ENCODE measurements at regions not wholly inside any gene's neighbourhood (a gene's known extent, or its start where the extent isn't known, plus 50 kb on each side); places are given as distances from the start of the nearest gene placed in this dataset.

- DNase-seq (ENCODE audit: low spot score), result no peak
- in situ Hi-C loops (cut with HindIII; ENCODE audit: extremely low pct_ligation_motif_present, low pct_unique_long_range_greater_than_20kb), result no loop called here
- Histone ChIP-seq H3K79me2 (ENCODE audit: insufficient read depth, low read length) (no peaks in the 10 kb centered on the region), H3K27ac (ENCODE audit: extremely low read length, insufficient read depth, low read length) (no peak overlapping the region), H3K36me3 (replicated peaks in 1 of 2; ENCODE audit: control insufficient read depth in 1 of 2, insufficient read depth in 2 of 2, low read length in 2 of 2) (no peaks in the 10 kb centered on the region), H3K27me3 (ENCODE audit: control insufficient read depth in 1 of 2, insufficient read depth in 2 of 2, low read length in 2 of 2) (no peaks in the 10 kb centered on the region), H3K4me1 (ENCODE audit: insufficient read depth, low read length) (no peaks in the 10 kb centered on the region), H4K20me1 (ENCODE audit: insufficient read depth, low read length) (no peaks in the 10 kb centered on the region), H3K9ac (ENCODE audit: insufficient read depth, low read depth, low read length) (no peak overlapping the region), H3K9me3 (ENCODE audit: low read length) (no peaks in the 10 kb centered on the region), H2AFZ (ENCODE audit: low read length) (no peak overlapping the region), H3K4me3 (replicated peaks in 1 of 3; ENCODE audit: insufficient read depth in 1 of 3, low read depth in 2 of 3, low read length in 3 of 3) (no peak overlapping the region), H3K4me2 (ENCODE audit: low read depth, low read length) (no peak overlapping the region)
- ChIA-PET POLR2A (no interaction called here), CTCF (ENCODE audit: low intra/inter-chr PET ratio, low total read pairs) (no interaction called here)
- WGBS (ENCODE audit: low lambda C conversion rate), result 15% methylated on average over 10 of the region's 10 CpGs
- no peak for ATAC-seq
- BruUV-seq (replicated peaks), result no TSS peak
- TF ChIP-seq KLF11 (CRISPR knock-in tag; IDR thresholded peaks at IDR 0.05) (no peak), ZNF430 (CRISPR knock-in tag; IDR thresholded peaks at IDR 0.05) (no peak), DBP (CRISPR knock-in tag; IDR thresholded peaks at IDR 0.05; ENCODE audit: not compliant biosample characterization) (no peak), ZBTB14 (CRISPR knock-in tag; IDR thresholded peaks at IDR 0.05) (no peak), MIER2 (CRISPR knock-in tag; IDR thresholded peaks at IDR 0.05) (no peak), HDAC1 (CRISPR knock-in tag; IDR thresholded peaks at IDR 0.05) (no peak), NFIC (IDR thresholded peaks at IDR 0.05; ENCODE audit: low read length) (no peak), SMARCC2 (IDR thresholded peaks at IDR 0.05) (no peak), ZNF354B (CRISPR knock-in tag; IDR thresholded peaks at IDR 0.05) (no peak), SRY (CRISPR knock-in tag; IDR thresholded peaks at IDR 0.05) (no peak)
- TF ChIP-seq, protein P1, sequence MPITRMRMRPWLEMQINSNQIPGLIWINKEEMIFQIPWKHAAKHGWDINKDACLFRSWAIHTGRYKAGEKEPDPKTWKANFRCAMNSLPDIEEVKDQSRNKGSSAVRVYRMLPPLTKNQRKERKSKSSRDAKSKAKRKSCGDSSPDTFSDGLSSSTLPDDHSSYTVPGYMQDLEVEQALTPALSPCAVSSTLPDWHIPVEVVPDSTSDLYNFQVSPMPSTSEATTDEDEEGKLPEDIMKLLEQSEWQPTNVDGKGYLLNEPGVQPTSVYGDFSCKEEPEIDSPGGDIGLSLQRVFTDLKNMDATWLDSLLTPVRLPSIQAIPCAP (CRISPR knock-in tag; IDR thresholded peaks at IDR 0.05; ENCODE audit: low read depth), result no peak
- intact Hi-C loops (cut with micrococcal nuclease; ENCODE audit: unreplicated experiment), result no loop called here
- no peak for FAIRE-seq
Measured at GRCh38 chr5:88551724-88552345, 283.2 kb upstream of the TMEM161B start.
